Germinal center (tissue), 1 donor: ENCODE measurements at regions not wholly inside any gene's neighbourhood (a gene's known extent, or its start where the extent isn't known, plus 50 kb on each side); places are given as distances from the start of the nearest gene placed in this dataset.

Experiments
- DNase-seq: peaks from one replicate; pipeline ENCODE4 v3.0.0; 2012; ENCODE audit warnings: mixed read lengths, low spot score

DNA sequence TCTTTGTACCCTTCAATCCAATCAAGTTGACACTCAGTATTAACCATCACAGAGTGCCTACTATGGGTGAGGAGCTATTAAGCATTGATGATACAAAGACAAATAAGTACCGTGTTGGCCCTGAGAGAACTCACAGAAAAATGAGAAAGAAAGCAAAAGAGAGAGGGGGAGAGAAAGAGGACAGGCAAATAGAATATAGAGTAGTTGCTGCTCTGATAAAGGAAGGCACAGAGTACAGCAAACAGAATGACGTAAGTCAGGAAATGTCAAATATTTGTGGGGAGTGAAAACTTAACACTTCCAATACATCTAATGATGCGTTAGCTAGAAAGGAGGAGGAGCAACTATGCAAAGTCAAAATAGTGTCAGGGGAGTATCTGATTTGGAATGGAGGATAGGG lies 320.6 kb upstream of the KCNH8 start:
- DNase-seq, result no peak

DNA sequence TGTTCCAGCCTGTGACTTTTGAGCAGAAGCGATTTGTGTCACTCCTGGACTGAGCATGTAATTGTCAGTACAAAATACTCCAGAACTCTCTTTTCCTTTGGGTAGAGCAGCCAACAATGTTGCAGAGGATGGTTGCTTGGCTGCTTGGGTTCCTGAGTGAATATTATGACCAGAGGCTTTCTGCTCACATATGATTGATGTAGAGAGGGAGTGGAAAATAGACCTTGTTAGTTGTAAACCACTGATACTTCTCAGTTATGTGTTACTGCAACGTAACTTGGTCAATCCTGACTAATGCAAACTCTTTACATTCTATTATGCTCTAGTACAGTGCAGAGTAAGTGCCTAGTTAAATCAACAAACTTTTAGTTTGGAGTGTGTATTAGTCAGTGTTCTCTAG lies 322.6 kb upstream of the KCNH8 start:
- DNase-seq, result no peak

DNA sequence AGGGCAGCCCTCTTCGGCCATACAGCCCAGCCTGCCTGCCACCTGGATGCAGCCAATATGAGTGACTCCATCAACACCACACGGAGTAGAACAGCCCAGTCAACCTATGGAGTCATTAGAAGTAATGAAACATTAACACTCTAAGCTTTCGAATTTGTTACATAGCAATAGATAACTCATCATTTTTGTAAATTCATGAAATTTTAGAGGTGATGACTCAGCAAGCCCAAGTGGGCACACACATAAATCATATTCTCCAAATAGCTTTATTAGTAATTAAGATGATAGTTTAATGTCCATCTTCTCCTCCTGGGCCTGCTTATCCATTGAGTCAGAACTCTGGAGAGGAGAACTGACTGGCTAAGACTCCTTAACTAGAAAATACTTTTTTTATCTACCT lies 335.0 kb upstream of the KCNH8 start:
- no peak for DNase-seq

DNA sequence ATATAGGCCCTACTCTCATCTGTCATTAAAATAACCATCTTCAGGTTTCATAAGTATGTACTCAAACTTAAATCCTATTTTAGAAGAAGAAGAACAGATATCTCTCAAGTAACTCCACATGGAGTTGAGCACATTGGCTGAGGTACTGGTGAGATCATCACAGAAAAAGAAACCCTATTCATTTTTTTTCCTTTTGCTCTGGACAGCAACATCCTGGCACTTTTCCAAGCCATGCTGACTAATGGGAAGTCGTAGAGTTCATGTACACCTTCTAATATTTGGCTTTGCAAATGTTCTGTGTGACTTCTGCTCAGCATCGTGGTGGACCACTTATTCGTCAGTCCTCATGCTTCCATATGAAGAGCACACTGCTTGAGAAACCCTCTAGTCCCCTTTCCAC lies 336.0 kb upstream of the KCNH8 start:
- DNase-seq, result no peak

DNA sequence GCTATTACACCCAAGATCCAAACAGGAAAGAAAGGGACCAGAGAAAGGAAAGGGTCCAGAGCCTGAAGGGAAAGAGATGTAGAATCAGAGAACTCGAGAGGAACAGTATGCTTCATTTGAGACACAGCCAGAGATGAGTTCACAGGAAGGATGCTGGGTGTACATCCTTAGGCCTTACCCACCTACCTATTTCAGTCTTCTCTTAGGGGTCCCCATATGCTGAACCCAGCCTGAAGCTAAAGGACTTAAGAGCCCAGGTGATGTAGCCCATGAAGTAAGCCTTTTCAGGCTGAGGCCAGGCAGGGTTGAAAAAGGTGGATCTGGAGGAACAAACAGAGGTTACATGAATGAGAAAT lies 338.0 kb upstream of the KCNH8 start:
- DNase-seq, result no peak

DNA sequence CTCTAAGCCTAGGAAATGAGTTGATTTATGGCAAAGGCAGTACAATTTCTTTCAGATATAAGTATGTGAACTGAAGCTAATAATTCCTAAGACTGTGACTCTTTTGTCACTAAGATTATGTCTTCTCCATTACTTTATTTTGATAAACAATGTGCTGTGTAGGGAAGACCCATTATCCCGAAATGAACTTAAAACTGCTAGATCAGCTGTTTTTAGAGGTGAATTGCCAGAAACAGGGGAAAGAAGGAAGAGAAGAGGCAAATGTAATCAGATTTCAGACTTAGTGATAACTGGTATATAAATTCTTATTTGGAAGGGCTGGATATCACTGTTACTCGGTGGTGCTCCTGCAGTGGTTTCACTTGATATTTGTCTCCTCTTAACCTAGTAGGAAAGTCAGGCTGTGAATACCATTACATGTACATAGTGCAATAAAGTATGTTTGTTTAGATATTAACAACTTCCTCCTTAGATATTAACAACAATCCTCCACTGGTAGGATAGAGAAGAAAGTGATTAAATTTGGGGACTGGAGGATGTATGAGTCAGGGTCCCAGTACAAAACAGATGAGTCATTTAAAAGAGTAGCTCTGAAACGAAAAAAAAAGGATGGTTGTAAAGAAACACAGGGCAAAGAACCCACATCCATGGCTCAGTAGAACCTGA lies 338.5 kb upstream of the KCNH8 start:
- DNase-seq, result no peak

DNA sequence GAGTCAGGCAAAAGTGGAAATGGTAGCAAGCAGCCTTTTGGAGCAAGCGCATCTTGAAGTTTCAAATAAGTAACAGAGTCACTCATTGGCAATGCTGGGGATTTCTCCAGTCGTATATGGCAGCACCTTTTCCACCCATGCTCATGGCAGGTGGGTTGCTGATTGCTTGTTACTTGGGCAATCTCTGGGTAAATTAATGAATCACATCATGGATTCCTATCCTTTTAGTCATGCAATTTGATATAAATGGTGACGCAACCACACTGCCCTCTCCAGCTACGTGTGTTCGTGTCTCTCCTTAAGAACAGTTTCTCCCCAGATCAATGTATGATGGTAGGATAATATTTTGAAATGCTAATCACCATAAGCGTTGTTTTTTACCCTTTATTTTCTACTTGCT lies 339.9 kb upstream of the KCNH8 start:
- no peak for DNase-seq

DNA sequence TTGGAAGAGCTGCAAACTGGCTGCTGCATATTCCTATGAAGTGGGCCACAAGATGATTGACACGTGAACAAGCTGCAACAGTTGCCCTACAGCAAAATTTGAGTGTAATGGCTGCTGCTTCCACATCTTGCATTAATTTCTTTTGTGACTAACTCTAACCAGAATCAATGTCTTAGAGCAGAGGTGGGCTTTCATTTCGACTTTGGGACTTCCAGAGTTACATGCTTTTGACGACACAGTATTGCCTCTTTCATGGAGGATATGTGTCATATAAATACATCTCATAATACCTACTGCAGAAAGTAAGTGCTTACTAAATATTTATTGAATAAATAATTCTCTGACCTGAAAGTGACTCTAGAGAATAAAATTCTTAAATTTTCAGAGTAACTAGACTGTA lies 340.7 kb upstream of the KCNH8 start:
- no peak for DNase-seq

DNA sequence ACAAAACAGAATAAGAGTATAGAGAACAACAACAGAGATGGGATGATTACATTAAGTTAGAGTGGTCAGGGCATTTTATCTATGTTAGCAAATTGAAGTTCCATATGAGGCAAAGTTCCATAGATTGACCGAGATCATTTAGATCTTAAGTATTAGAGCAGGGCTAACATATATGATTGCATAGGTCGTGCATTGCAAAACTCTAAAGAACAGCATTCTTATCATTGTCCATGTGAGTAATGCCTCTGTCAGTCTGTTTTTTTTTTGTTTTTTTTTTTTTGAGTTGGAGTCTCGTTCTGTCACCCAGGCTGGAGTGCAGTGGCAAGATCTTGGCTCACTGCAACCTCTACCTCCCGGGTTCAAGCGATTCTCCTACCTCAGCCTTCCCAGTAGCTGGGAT lies 341.7 kb upstream of the KCNH8 start:
- no peak for DNase-seq

DNA sequence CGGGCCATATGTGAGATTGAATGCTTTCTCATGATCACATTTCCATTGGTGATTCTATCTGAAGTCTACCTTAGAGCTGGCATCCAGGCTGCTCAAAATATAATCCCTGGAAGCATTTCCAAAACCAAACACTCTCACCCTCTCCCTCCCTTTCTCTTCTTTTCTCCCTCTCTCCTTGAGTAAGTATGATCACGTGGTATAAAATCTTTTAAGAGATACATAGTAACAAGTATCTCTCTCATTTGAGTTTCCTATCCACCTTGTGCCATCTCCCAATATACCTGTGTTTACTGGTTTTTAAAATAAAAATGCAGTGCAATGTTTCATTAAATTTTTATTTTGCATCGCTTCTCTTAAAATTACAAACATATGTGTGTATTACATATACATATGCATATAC lies 350.9 kb upstream of the KCNH8 start:
- DNase-seq, result no peak

DNA sequence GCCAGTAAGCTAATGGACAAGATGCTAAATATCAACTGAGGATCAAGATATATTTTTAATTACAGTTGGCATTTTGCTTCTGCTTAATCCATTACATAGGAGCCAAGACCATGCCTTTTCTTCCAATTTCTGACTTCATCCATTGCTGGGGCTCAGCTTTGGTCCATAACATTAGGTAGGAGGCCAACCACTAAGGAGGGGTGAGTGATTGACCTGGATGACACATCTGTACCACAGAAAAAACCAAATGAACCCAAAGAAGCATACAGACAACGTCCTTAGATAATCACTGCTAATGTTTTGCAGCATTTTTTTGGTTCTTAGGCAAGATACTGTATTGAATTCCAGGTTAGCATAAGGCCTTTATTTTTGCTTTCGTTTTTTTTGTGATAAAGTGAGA lies 353.2 kb upstream of the KCNH8 start:
- no peak for DNase-seq

DNA sequence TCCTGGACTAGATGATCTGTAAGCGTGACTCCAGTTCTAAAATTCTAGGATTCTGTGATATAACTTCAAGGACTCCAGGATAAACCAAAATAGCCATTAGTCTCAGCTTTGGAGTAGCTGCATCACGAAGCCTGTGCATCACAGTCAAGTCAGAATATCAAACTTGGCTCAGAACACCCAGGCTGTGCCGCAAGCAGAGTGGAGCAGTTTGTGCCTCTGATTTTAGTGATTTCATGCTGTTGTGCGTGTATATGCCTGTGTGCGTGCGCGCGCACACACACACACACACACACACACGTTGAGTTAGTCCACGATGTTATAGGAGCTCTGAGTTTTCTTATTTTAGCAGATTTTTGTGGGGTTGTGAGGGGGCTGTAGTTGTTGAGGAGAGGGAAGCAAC lies 356.6 kb upstream of the KCNH8 start:
- no peak for DNase-seq

DNA sequence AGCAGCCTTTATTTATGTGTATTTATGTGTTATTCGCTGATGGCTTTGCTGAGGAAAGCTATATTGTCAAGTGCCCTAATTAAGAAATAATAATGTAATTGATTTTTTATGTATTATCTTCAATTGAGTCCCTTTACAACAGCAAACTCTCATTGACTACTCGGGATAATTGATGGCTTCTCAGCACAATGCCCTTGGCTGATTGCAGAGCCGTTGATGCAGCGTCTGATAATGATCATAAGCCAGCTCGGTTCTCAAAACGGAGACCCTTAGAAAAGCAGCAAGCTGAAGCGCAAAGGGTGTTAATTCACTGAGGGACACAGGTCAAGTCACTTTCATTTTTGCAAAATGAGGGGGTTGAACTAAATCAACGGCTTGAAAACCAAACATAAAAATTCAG lies 357.1 kb upstream of the KCNH8 start:
- DNase-seq, result no peak

DNA sequence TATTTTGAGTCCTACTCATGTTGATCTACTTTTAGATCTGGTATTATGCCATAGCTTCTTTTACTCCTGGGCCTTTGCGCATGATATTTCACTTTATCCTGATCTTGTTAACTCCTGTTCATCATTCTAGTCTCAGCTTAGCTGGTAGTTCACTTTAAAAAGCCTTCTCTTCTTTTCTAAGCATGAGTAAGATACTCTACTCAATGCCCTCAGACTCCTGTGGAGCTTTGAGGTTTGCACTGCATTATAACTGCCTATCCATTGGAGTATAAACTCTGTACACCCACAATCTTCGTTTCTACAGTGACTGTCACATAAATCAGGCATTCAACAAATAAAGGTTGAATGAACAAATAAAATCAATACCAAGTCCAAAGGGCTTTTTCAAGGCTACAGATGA lies 357.9 kb upstream of the KCNH8 start:
- DNase-seq, result no peak

DNA sequence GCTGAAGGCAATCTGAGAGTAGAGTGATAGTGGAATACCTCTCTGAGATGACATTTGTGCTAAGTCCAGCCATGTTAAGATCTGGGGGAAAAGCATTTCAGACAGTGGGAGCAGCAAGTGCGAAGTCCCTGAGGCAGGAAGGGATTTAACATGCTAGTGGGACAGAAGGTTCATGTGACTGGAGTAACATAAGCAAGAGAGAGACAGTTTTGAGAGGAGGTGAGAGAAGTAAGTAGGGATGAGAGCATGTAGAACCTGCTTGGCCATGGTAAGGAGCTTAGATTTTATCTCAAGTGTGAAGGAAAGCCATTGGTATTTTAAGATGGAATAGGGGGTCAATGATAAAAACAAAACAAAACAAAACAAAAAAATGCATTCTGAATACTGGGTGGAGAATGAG lies 358.6 kb upstream of the KCNH8 start:
- DNase-seq, result no peak

DNA sequence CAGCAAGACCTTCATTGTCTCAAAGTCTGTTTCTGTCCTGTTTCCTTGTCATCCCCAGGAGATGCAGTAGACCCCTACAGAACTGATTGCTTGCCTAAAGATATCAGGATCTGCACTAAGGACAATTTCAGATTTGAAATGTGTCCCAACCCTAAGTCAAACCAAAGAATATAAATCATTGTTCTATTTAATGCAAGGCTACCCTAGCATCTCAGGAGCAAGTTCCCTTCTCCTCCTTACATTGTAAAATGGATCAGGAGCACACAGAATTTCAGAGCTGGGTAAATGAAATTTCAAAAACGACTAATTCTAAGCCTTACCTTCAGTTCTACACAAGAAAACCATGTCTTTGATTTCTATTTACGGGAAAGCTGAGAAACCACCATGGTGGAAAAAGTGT lies 360.9 kb upstream of the KCNH8 start:
- DNase-seq, result no peak

DNA sequence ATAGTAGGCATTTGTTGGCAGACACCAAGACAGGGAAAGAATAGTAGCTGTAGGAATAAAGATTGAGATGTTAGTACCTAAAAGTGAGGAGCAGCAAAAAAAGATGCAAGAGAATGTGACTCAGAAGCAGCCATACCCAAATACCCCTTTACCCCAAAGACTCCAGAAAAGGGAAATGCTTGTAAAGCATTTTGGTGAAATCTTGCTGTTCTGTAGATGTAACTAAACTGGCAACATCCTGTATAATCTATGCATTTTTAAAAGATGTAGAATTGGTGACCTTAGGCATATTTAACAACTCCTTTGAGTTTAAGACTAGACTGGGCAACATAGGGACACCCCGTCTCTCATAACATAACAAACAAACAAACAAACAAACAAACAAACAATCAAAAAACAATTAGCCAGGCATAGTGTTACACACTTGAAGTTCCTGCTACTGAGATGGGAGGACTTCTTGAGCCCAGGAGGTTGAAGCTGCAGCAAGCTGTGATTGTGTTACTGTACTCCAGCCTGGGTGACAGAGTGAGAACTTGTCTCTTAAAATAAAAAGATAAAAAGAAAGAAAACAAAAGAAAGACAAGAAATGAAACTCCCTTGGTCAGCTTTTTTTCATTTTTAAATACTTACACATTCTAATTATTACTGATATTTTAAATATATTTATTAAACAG lies 361.5 kb upstream of the KCNH8 start:
- DNase-seq, result no peak

DNA sequence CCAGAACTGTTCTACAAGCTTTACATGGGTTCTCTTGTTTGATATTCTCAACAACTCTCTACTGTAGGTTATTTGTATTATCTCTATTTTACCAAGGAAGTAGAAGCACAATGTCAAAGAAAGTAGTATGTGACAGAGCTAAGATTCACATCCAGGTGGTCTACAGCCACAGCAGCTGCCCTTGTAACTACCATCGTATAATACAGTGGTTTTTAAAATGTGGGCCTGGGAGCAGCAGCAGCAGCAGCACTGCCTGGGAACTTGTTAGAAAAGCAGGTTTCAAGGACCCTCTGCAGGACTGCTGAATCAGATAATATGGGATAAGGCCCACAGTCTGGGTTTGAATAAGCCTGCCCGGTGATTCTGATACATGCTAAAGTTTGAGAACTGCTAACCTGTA lies 357.1 kb upstream of the SATB1 start:
- no peak for DNase-seq

DNA sequence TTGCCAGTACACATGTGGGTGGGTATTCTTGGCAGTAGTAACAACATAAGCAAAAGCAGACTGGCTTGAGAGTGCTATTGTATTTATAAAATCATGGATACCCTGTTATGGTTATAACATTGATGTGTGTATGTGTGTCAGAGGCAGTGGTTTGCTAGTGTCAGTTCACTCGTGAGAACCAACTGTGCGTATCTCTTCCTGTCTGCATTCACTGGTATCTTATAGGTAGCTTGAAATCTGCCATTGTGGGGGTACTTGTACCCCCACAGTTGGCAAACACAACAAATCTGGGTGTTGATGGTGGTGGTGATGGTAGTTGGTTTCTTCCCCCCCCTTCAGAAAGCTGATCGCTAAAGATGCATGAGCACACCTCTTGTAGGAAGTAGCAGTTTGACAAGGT lies 355.8 kb upstream of the SATB1 start:
- DNase-seq, result no peak

DNA sequence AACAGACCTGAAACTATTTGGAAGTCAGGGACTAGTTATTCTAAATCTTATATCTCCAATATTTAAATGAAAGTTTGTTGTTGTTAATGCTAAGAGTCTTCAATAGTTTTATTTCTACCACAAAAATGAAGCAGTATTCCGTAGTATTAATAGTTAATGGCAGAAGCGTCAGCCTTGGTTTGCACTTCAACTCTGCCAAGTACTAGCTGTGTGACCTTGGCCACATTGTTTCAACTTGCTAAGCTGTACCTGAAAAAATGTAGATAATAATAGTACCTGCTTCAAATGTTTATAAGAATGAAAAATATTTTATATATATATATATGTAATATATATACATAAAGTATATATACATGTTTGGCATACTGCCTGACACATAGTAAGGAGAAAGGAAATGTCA lies 354.6 kb upstream of the SATB1 start:
- no peak for DNase-seq

DNA sequence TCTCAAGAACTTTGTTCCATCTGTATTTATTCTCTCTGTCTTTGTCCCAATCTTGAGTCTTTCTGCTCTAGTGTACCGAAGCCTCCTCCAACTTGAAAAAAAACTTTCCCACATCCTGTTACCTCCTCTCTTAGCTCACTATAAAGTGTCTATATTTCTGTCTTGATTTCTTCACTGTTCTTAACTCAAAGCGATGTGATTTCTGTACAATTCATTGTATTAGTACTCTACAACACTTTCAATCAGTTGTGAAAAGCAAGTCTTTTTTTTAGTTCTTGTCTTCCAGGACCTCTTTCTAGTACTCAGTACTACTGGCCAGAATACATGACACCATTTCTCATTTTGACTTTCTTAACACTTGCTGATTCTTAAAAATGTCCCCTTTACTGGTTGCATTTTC lies 353.5 kb upstream of the SATB1 start:
- no peak for DNase-seq

DNA sequence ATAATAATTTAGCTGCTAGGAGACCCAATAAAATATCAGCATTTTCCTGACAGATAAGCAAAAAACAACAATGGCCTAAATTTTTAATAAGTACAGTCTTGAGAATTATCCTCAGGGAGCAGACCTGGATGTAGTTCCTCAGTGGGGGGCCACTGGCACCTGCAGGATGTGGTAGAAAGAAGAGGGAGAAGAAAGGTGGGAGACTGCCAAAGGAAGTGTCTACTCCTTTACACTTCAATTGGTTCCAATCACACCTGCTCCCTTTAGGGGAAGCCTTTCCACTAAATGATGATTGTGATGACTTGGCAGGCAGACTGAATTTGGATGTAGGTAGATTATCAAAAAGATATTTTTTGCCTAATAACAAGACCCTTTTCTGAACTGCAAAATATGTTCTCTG lies 353.0 kb upstream of the SATB1 start:
- no peak for DNase-seq

DNA sequence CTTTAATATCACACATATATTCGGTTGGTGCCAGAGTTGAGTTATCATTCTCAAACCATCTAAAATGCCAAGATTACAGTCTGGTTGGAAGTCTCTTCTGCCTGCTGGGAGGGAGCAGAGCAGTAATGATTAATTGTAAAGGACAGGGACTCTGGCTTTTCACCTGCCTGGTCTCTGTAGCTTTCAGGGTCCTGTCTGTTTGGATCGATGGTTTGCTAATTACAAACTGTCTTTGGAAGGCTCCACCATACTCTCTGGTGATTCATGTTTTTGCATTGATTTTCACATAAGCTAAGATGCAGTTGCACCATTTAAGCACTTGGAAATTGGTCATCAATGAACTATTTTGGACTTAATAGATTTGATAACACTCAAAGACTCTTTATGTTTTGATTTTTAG lies 350.4 kb upstream of the SATB1 start:
- no peak for DNase-seq

DNA sequence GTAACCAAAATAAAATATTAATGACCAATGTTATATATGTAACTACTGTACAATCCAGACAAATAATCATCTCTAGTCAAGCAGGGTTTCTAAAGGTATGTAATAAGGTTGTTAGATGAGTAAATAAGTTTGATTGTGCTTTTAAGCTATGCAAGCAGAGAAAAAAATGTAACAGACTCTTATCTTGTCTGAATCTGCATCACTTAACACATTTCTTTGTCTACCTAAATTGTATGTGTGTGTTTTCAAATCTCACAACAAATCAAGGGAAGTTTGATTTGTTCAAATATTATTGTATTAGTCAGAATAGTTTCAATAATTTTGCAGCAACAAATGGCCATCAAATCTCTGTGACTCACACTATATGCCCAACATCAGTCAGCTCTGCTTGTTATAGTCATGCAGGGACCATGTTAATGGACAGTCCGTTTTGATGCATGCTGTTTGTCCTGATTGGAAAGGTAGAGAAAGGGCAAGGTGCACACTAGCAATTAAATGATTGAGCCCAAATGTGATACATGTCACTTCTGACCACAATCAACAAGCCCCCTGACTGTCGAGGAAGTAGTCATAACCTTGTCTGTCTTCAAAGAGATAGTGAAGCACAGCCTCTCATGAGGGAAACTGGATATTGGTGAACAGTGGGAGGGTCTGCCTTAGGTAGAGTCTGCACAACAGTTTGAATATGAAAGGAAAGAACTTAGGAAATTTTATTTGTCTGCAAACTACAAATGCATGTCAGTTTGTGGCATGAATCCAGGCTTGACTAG lies 349.4 kb upstream of the SATB1 start:
- no peak for DNase-seq
